HepG2 (cell line): ENCODE measurements at regions not wholly inside any gene's neighbourhood (a gene's known extent, or its start where the extent isn't known, plus 50 kb on each side); places are given as distances from the start of the nearest gene placed in this dataset.

Experiments used
- ATAC-seq: fragments of 200-7000 bp; cut with Tn5 transposase; 3 replicates; pipeline ENCODE4 v1.9.1; 2020; ENCODE audit warnings: mild to moderate bottlenecking, moderate library complexity
- BruUV-seq: library from RNA; stranded (reverse); fragments of 400-500 nt; replicated peaks from 2 replicates; lab custom pipeline; 2021; lab: Mats Ljungman, UMichigan
- CTCF ChIA-PET: fragments of 300-600 bp; formaldehyde crosslinking; extraction: SDS; loops from one replicate; lab custom pipeline; 2021; ENCODE audit warnings: low total read pairs, inconsistent platforms, low intra/inter-chr PET ratio; lab: Yijun Ruan, JAX
- POLR2A ChIA-PET: fragments of 350-600 bp; sonication (Branson Sonifier 250); formaldehyde crosslinking; loops from one replicate; lab custom pipeline; 2020; ENCODE audit warnings: antibody characterized with exemption, inconsistent platforms; lab: Yijun Ruan, JAX
- DNase-seq: peaks from one replicate; pipeline ENCODE4 v3.0.0-alpha.2; 2015; ENCODE audit warnings: low spot score
- FAIRE-seq: peaks from 3 replicates; lab custom pipeline; 2011; peaks lifted over from hg19 to GRCh38; lab: Jason Lieb, UNC
- H2AFZ ChIP-seq: one replicate; pipeline ENCODE4 v1.6.1; 2011; ENCODE audit warnings: low read length, inconsistent platforms
- H3K27ac ChIP-seq: fragments of 300-600 bp; 3 replicates; pipeline ENCODE4 v1.8.0; 2011; ENCODE audit warnings: mixed run types, mild to moderate bottlenecking, mixed read lengths, low read length, inconsistent platforms; ENCODE audit not compliant: insufficient read depth; ENCODE audit errors: extremely low read length
- H3K27me3 ChIP-seq, 2 experiments: fragments of 200-600 bp in 1 of 2; 2 replicates in 1 of 2; 3 replicates in 1 of 2; pipeline versions ENCODE4 v1.6.0 to v1.8.0; 2011; ENCODE audit warnings: low read length in 2 of 2, mild to moderate bottlenecking in 2 of 2, moderate library complexity in 2 of 2, inconsistent platforms in 1 of 2; ENCODE audit not compliant: insufficient read depth in 2 of 2, control insufficient read depth in 1 of 2
- H3K36me3 ChIP-seq, 2 experiments: fragments of 200-600 bp in 1 of 2; replicated peaks in 1 of 2; 2 replicates in 1 of 2; 3 replicates in 1 of 2; pipeline versions ENCODE4 v1.5.1 to v1.8.0; 2011; ENCODE audit warnings: low read length in 2 of 2, inconsistent platforms in 1 of 2; ENCODE audit not compliant: insufficient read depth in 2 of 2, control insufficient read depth in 1 of 2
- H3K4me1 ChIP-seq: 2 replicates; pipeline ENCODE4 v1.5.1; 2012; ENCODE audit warnings: low read length, inconsistent platforms; ENCODE audit not compliant: insufficient read depth
- H3K4me2 ChIP-seq: 2 replicates; pipeline ENCODE4 v1.6.0; 2011; ENCODE audit warnings: low read depth, low read length, inconsistent platforms
- H3K4me3 ChIP-seq, 3 experiments: fragments of 200-600 bp in 1 of 3; sonication (generic), shearing (Covaris generic) in 1 of 3; replicated peaks in 1 of 3; 2 replicates each; pipeline ENCODE4 v1.5.1; 2011 to 2016; ENCODE audit warnings: low read length in 3 of 3, inconsistent platforms in 2 of 3, low read depth in 2 of 3, mild to moderate bottlenecking in 2 of 3, control low read depth in 1 of 3, mixed read lengths in 1 of 3; ENCODE audit not compliant: insufficient read depth in 1 of 3
- H3K79me2 ChIP-seq: one replicate; pipeline ENCODE4 v1.6.1; 2011; ENCODE audit warnings: low read length, inconsistent platforms; ENCODE audit not compliant: insufficient read depth
- H3K9ac ChIP-seq: 2 replicates; pipeline ENCODE4 v1.6.0; 2011; ENCODE audit warnings: mild to moderate bottlenecking, low read depth, low read length, inconsistent platforms; ENCODE audit not compliant: insufficient read depth
- H3K9me3 ChIP-seq: 2 replicates; pipeline ENCODE4 v1.5.1; 2012; ENCODE audit warnings: mild to moderate bottlenecking, low read length
- H4K20me1 ChIP-seq: 2 replicates; pipeline ENCODE4 v1.6.0; 2011; ENCODE audit warnings: inconsistent platforms, mild to moderate bottlenecking, low read length, moderate library complexity; ENCODE audit not compliant: insufficient read depth
- DPF2 ChIP-seq: sonication (generic); formaldehyde crosslinking; IDR thresholded peaks from 2 replicates; pipeline ENCODE4 v1.4.0; 2020; ENCODE audit warnings: mild to moderate bottlenecking, low read depth, missing genetic modification reagents, borderline replicate concordance
- GTF3A ChIP-seq: sonication (generic); formaldehyde crosslinking; conservative IDR thresholded peaks from 2 replicates; pipeline ENCODE4 v1.4.0; 2020; ENCODE audit warnings: mild to moderate bottlenecking, missing genetic modification reagents
- HNRNPL ChIP-seq: fragments of 200-400 bp; formaldehyde crosslinking; IDR thresholded peaks from 2 replicates; pipeline ENCODE4 v1.6.1; 2017; ENCODE audit warnings: mild to moderate bottlenecking, low read depth, low read length
- JUND ChIP-seq: sonication (generic); formaldehyde crosslinking; IDR thresholded peaks from 2 replicates; pipeline ENCODE4 v1.8.0; 2022; ENCODE audit warnings: mild to moderate bottlenecking, missing genetic modification reagents
- KDM5A ChIP-seq: fragments of 200-600 bp; sonication (generic); IDR thresholded peaks from 2 replicates; pipeline ENCODE4 v1.7.0; 2018; ENCODE audit warnings: antibody characterized with exemption, mild to moderate bottlenecking, low read length, borderline replicate concordance
- NR2F6 ChIP-seq, 2 experiments: IDR thresholded peaks; 2 replicates each; pipeline ENCODE4 v1.6.1; 2016; ENCODE audit warnings: antibody characterized with exemption in 1 of 2, mild to moderate bottlenecking in 1 of 2
- SIX1 ChIP-seq: sonication (generic); formaldehyde crosslinking; IDR thresholded peaks from 2 replicates; pipeline ENCODE4 v1.4.0; 2020; ENCODE audit warnings: missing genetic modification reagents, borderline replicate concordance
- ZNF530 ChIP-seq: sonication (generic); formaldehyde crosslinking; IDR thresholded peaks from 2 replicates; pipeline ENCODE4 v1.5.0; 2020; ENCODE audit warnings: low read depth, mild to moderate bottlenecking, missing genetic modification reagents
- ZNF569 ChIP-seq: sonication (generic); formaldehyde crosslinking; IDR thresholded peaks from 2 replicates; pipeline ENCODE4 v1.5.0; 2020; ENCODE audit warnings: mild to moderate bottlenecking, missing genetic modification reagents, moderate library complexity, borderline replicate concordance
- WGBS: methylation state at CpG from one replicate; pipeline ENCODE4 v1.1.6; 2017; ENCODE audit warnings: low lambda C conversion rate; 5-methylcytosine and 5-hydroxymethylcytosine counted together
- in situ Hi-C: cut with HindIII; loops from 2 replicates; pipeline ENCODE4 v1.10.0; 2017; ENCODE audit warnings: low pct_unique_long_range_greater_than_20kb; ENCODE audit not compliant: extremely low pct_ligation_motif_present
- intact Hi-C: fragments of 100-400 bp; cut with micrococcal nuclease; formaldehyde crosslinking; loops from one replicate; pipeline ENCODE4 v1.10.0; 2022; ENCODE audit not compliant: unreplicated experiment
- TF ChIP-seq, protein P1 (sequence below): sonication (generic); formaldehyde crosslinking; IDR thresholded peaks from 2 replicates; pipeline ENCODE4 v1.4.0; 2020; ENCODE audit warnings: missing genetic modification reagents
- TF ChIP-seq, protein P2 (sequence below): sonication (generic); formaldehyde crosslinking; IDR thresholded peaks from 2 replicates; pipeline ENCODE4 v1.8.0; 2022; ENCODE audit warnings: mild to moderate bottlenecking, missing genetic modification reagents; ENCODE audit not compliant: insufficient replicate concordance

DNA sequence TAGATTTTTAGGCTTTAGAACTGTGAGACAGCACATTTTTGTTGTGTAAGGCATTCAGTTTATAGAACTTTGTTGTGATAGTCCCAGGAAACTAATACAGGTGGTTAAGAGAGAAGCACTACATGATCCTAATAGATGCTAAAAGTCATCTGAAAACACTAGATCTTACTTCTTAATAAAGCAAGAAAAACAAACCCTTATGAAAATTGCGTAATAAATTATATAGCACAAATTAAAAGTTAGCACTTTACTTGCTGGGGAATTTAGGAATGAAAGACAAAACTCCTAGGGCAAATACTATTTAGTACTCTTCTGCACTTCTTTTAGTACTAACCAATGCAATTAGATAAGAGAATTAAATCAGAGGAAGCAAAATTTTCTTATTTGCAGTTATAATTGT, 163.3 kb upstream of the SHISA6 start:
- no peak for ATAC-seq
- Histone ChIP-seq H3K9ac (no peak overlapping the region), H3K9me3 (no peaks in the 10 kb centered on the region), H3K27ac (no peak overlapping the region), H4K20me1 (no peaks in the 10 kb centered on the region), H3K79me2 (no peaks in the 10 kb centered on the region), H3K27me3 (no peaks in the 10 kb centered on the region; a peak in 1 of 5 replicates), H3K4me1 (no peaks in the 10 kb centered on the region), H2AFZ (no peak overlapping the region), H3K4me3 (no peak overlapping the region), H3K36me3 (no peaks in the 10 kb centered on the region), H3K4me2 (no peak overlapping the region)
- intact Hi-C loops (no loop called here), in situ Hi-C loops (no loop called here)
- 3% methylated on average over 1 of the region's 1 CpG for WGBS
- CTCF ChIA-PET, result no interaction called here
- no TSS peak for BruUV-seq
- no peak for DNase-seq
- POLR2A ChIA-PET, result no interaction called here
- TF ChIP-seq NR2F6 (IDR thresholded peaks at IDR 0.05), result no peak
- TF ChIP-seq NR2F6 (CRISPR knock-in tag; IDR thresholded peaks at IDR 0.05), result no peak
- no peak for TF ChIP-seq GTF3A (CRISPR knock-in tag)
- FAIRE-seq, result no peak

DNA sequence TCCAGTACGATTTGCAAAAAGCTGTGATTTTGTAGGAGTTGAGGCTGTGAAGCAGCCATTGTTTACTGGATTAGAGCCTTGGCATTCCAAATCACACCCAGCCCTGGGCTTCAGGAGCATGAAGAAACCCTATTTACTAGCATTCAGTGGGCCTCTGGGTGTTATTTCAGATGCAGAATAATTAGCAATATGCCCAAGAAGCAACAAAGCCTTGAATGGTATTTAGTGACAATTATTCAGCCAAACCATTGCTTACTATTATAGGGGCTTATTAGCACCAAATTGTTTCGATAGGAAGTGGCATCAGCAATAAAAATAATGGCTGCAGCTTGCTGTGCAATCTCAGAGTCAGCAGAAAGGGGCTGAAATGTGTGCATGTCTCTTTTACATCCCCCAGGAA, 166.6 kb upstream of the SHISA6 start:
- in situ Hi-C loops (no loop called here), intact Hi-C loops (no loop called here)
- H2AFZ ChIP-seq, result no peak overlapping the region
- ChIA-PET CTCF (no interaction called here), POLR2A (no interaction called here)
- H4K20me1 ChIP-seq, result no peaks in the 10 kb centered on the region
- no peak for DNase-seq
- H3K4me1 ChIP-seq, result no peaks in the 10 kb centered on the region
- no peaks in the 10 kb centered on the region for H3K27me3 ChIP-seq
- no peaks in the 10 kb centered on the region for H3K36me3 ChIP-seq
- no peaks in the 10 kb centered on the region for H3K9me3 ChIP-seq
- H3K27ac ChIP-seq, result no peak overlapping the region
- no peaks in the 10 kb centered on the region for H3K79me2 ChIP-seq
- 0% methylated on average over 2 of the region's 2 CpGs for WGBS
- FAIRE-seq, result no peak
- BruUV-seq, result no TSS peak
- ATAC-seq, result no peak
- H3K4me2 ChIP-seq, result no peak overlapping the region
- no peak overlapping the region for H3K9ac ChIP-seq
- H3K4me3 ChIP-seq, result no peak overlapping the region
- TF ChIP-seq KDM5A, result no peak
- TF ChIP-seq DPF2 (CRISPR knock-in tag), result no peak
- no peak for TF ChIP-seq SIX1 (CRISPR knock-in tag)
- no peak for TF ChIP-seq ZNF530 (CRISPR knock-in tag)
- TF ChIP-seq, protein P1, sequence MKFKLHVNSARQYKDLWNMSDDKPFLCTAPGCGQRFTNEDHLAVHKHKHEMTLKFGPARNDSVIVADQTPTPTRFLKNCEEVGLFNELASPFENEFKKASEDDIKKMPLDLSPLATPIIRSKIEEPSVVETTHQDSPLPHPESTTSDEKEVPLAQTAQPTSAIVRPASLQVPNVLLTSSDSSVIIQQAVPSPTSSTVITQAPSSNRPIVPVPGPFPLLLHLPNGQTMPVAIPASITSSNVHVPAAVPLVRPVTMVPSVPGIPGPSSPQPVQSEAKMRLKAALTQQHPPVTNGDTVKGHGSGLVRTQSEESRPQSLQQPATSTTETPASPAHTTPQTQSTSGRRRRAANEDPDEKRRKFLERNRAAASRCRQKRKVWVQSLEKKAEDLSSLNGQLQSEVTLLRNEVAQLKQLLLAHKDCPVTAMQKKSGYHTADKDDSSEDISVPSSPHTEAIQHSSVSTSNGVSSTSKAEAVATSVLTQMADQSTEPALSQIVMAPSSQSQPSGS (CRISPR knock-in tag), result no peak
- no peak for TF ChIP-seq JUND (CRISPR knock-in tag)
- TF ChIP-seq, protein P2, sequence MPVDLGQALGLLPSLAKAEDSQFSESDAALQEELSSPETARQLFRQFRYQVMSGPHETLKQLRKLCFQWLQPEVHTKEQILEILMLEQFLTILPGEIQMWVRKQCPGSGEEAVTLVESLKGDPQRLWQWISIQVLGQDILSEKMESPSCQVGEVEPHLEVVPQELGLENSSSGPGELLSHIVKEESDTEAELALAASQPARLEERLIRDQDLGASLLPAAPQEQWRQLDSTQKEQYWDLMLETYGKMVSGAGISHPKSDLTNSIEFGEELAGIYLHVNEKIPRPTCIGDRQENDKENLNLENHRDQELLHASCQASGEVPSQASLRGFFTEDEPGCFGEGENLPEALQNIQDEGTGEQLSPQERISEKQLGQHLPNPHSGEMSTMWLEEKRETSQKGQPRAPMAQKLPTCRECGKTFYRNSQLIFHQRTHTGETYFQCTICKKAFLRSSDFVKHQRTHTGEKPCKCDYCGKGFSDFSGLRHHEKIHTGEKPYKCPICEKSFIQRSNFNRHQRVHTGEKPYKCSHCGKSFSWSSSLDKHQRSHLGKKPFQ (CRISPR knock-in tag), result no peak
- no peak for TF ChIP-seq HNRNPL
- TF ChIP-seq ZNF569, result no peak
